ENCODE measurements at regions not wholly inside any gene's neighbourhood (a gene's known extent, or its start where the extent isn't known, plus 50 kb on each side); places are given as distances from the start of the nearest gene placed in this dataset.

DNA sequence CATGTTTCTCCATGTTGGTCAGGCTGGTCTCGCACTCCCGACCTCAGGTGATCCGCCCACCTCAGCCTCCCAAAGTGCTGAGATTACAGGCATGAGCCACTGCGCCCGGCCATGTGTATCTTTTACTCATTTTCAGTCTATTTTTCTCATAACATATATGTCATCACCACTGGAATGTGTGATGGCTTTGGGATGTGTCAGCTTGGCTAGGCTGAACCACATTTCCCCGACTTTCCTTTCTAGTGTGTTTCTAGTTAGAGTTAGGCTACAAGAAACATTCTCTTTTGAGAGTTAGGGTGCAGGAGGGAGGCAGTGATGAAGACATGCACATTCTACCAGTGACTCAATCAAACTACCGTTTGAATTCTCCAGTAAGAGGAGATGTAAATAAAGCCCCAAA is 444.9 kb upstream of the THBS1 start:
- DNase-seq (ENCODE audit: insufficient read length, low spot score): no peak
- FAIRE-seq: no peak
- TF ChIP-seq POU2F2 (IDR thresholded peaks at IDR 0.05; ENCODE audit: low read depth, low read length): no peak
- TF ChIP-seq SPI1 (IDR thresholded peaks at IDR 0.05; ENCODE audit: low read depth, low read length): no peak

DNA sequence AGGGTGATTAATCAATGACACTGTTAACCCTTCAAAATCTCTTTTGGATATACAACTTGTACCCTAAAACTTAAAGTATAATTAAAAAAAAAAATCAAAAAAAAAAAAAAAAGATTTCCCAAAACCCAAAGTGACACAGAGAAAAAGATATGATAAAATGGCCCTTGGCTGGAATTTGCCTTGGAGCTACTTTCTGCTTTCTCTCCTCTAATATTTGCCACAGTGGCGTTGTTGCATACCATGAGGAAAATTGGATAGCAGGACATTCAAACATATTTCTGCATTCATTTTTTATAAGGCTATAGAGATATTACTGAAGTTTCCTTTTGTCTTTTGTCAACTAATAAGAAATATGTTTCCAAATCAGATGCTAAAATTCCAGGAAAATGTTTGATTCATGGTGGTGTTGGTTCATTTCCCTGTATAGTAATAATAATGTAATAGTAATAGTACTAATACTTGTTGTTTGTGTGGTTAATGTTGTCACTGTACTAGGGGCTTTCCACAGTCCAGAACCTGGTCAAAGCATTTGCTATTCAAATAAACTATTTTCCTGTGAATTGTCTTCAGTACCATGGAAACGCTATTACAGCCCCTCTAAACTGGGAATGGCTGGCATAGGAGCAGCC is 441.3 kb upstream of the THBS1 start:
- FAIRE-seq: no peak
- TF ChIP-seq POLR2AphosphoS5 (IDR thresholded peaks at IDR 0.05; ENCODE audit: low read depth, low read length): no peak
- TF ChIP-seq TAF1 (IDR thresholded peaks at IDR 0.05; ENCODE audit: low read depth, low read length): no peak
- TF ChIP-seq PAX5 (IDR thresholded peaks at IDR 0.05; ENCODE audit: insufficient read depth, low read length, severe bottlenecking): no peak
- TF ChIP-seq POLR2A (IDR thresholded peaks at IDR 0.05; ENCODE audit: low read depth, low read length): no peak
- TF ChIP-seq SPI1 (IDR thresholded peaks at IDR 0.05; ENCODE audit: low read depth, low read length): no peak
- no peak for TF ChIP-seq POU2F2 (IDR thresholded peaks at IDR 0.05; ENCODE audit: low read depth, low read length)
- no peak for DNase-seq (ENCODE audit: insufficient read length, low spot score)

DNA sequence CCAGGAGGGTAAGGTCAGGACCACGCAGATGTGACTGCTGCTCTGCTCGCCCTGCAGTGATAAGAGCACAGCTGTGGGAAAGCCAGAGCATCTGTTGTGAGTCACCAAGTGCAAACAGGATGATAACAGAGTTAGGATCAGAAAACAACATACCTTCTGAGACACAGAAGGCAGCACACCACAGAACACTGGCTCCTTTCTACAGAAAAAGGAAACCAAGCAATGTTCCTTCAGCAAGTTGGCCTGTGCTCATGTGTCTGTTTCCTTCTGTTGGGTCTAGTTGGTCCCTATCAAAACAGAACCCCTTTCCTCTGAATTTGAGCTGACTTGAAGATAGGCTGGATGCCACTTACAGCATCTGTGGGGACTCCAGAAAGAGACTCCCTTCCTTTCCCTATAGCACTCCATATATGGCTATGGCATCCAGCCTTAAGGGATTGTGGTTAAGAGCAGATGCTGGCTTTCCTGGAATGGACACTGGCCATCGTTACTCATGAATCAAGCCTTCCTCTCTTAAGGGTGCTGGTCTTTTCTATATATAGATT is 440.7 kb upstream of the THBS1 start:
- no peak for DNase-seq (ENCODE audit: insufficient read length, low spot score)
- TF ChIP-seq TAF1 (IDR thresholded peaks at IDR 0.05; ENCODE audit: low read depth, low read length): no peak
- TF ChIP-seq POLR2A (IDR thresholded peaks at IDR 0.05; ENCODE audit: low read depth, low read length): no peak
- TF ChIP-seq SPI1 (IDR thresholded peaks at IDR 0.05; ENCODE audit: low read depth, low read length): no peak
- TF ChIP-seq PAX5 (IDR thresholded peaks at IDR 0.05; ENCODE audit: insufficient read depth, low read length, severe bottlenecking): no peak
- no peak for TF ChIP-seq POU2F2 (IDR thresholded peaks at IDR 0.05; ENCODE audit: low read depth, low read length)
- TF ChIP-seq POLR2AphosphoS5 (IDR thresholded peaks at IDR 0.05; ENCODE audit: low read depth, low read length): no peak
- FAIRE-seq: no peak

DNA sequence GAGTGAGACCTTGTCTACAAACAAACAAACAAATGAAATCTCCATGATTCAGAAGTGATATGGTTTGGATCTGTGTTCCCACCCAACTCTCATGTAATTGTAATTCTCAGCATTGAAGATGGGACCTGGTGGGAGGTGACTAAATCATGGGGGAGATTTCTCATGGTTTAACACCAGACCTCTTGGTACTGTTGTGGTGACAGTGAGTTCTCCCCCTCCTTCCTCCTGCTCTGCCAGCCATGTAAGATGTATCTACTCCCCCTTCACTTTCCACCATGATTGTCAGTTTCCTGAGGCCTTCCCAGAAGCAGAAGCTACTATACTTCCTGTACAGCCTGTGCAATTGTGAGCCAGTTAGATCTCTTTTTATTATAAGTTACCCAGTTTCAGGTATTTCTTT is 438.4 kb upstream of the THBS1 start:
- DNase-seq (ENCODE audit: insufficient read length, low spot score) (no peak), FAIRE-seq (no peak)
- TF ChIP-seq POLR2AphosphoS5 (IDR thresholded peaks at IDR 0.05; ENCODE audit: low read depth, low read length) (no peak), SPI1 (IDR thresholded peaks at IDR 0.05; ENCODE audit: low read depth, low read length) (no peak), PAX5 (IDR thresholded peaks at IDR 0.05; ENCODE audit: insufficient read depth, low read length, severe bottlenecking) (no peak), POLR2A (IDR thresholded peaks at IDR 0.05; ENCODE audit: low read depth, low read length) (no peak), POU2F2 (IDR thresholded peaks at IDR 0.05; ENCODE audit: low read depth, low read length) (no peak), TAF1 (IDR thresholded peaks at IDR 0.05; ENCODE audit: low read depth, low read length) (no peak)

DNA sequence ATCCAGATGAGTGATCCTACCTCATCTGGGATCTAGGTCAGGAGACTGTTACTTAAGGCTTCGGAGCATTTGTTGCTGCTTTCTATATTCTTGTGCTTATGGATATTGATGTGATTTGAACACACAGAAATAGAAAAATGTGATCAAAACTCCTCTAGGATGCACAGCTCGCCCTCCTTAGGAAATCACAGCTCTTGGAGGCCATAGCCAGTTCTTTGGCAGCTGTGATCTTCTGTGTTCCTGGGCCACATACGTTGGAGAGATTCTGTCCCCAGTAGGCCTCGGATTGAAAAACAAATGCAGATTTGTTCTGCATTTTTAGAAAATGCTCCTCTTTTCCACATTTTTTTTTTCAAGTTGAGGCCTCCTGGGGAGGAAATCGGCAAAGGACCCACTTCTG is 437.4 kb upstream of the THBS1 start:
- TF ChIP-seq SPI1 (IDR thresholded peaks at IDR 0.05; ENCODE audit: low read depth, low read length) (no peak), PAX5 (IDR thresholded peaks at IDR 0.05; ENCODE audit: insufficient read depth, low read length, severe bottlenecking) (no peak), POLR2AphosphoS5 (IDR thresholded peaks at IDR 0.05; ENCODE audit: low read depth, low read length) (no peak), POU2F2 (IDR thresholded peaks at IDR 0.05; ENCODE audit: low read depth, low read length) (no peak), POLR2A (IDR thresholded peaks at IDR 0.05; ENCODE audit: low read depth, low read length) (no peak), TAF1 (IDR thresholded peaks at IDR 0.05; ENCODE audit: low read depth, low read length) (no peak)
- no peak for FAIRE-seq
- DNase-seq (ENCODE audit: insufficient read length, low spot score): no peak

DNA sequence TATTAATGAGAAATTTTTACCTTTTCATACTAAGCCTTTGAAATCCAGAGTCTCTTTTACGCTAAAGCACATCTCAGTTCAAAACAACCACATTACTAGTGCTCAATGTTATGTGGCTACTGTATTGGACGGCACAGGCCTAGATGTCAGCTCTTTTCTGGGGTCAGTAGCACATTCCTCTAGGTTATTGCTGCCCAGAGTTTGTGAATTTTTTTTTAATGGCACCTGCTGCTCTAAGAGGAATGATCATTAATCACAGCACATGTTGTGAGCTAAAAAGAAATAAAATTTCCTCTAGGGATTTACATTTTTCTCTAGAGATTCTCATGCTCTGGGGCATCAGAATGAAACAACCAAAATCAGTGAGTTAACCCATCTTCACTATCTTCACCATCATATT is 436.8 kb upstream of the THBS1 start:
- no peak for TF ChIP-seq PAX5 (IDR thresholded peaks at IDR 0.05; ENCODE audit: insufficient read depth, low read length, severe bottlenecking)
- no peak for TF ChIP-seq POLR2AphosphoS5 (IDR thresholded peaks at IDR 0.05; ENCODE audit: low read depth, low read length)
- FAIRE-seq (no peak), DNase-seq (ENCODE audit: insufficient read length, low spot score) (no peak)

DNA sequence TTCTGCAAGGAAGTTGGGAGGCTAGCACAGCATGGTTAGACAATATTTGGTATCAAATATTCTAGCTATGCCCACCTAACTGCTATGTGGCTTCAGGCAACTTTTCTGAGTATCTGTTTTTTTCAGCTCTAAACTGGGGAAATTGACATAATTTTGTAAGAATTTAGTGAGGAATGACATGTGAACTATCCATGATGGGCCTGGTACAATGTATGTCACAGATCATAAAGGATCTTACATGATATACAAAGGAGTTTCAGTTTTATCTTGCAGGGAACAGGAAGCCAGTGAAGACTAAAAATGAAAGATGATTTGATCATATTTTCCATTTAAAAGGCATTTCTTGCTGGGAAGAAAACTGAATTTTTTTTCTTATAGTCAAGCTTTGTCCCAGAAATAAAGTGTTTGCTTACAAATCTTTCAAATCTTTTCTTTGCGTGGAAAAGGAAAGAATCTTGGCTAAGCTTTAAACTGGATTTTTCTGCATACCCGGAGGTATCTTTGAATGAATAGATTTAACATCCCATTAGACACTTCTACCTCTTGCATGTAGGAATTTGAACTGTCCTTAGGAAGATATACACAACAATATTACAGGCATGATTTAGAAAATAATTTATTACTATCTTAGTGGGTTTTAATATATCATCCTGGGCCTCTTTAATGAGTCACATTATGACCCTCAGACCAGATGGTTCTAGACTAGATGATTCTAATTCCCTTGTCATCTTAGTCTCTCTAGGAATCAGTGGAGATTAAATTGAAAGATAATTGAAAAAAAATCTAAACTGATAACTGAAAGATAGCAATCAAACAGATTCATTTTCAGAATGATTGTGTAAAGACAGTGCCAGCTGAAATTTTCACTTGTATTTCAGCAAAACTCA is 436.0 kb upstream of the THBS1 start:
- no peak for DNase-seq (ENCODE audit: insufficient read length, low spot score)
- FAIRE-seq: no peak
- TF ChIP-seq TAF1 (IDR thresholded peaks at IDR 0.05; ENCODE audit: low read depth, low read length): no peak
- TF ChIP-seq POLR2A (IDR thresholded peaks at IDR 0.05; ENCODE audit: low read depth, low read length): no peak
- no peak for TF ChIP-seq SPI1 (IDR thresholded peaks at IDR 0.05; ENCODE audit: low read depth, low read length)
- no peak for TF ChIP-seq POU2F2 (IDR thresholded peaks at IDR 0.05; ENCODE audit: low read depth, low read length)
- TF ChIP-seq PAX5 (IDR thresholded peaks at IDR 0.05; ENCODE audit: insufficient read depth, low read length, severe bottlenecking): no peak
- no peak for TF ChIP-seq POLR2AphosphoS5 (IDR thresholded peaks at IDR 0.05; ENCODE audit: low read depth, low read length)

DNA sequence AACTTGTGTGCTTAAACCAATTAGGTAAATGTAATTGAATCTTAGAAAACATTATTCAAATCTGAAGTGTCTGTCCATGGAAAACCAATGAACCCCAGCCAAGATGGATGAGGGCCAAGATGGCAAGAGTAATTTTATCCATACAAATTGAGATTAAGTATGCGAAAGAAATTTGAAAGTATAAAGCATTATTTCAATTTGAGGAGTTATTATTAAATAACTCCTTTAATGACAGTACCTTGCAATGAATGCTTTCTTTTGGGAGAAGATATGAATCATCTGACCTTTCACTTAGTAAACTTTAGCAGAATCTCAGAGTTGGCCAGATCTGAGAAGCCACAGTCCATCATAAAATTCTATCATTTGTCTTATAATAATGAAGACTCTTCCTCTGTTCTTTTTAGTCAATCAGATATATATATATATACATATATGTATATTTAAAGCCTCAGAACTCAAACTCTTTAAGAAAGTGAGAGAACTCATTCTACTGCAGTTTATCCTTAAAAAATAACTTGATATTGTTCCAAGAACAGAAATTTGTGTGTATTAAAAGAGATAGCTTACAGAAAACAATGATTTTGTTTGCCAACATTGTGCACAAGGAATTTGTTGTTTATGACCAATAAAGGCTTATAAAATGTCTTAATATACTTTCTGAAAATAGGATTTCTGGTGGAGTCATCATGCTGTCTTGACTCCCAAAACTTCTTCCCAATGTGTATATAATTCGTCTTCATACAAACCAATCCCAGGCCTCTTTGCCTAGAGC is 434.8 kb upstream of the THBS1 start:
- no peak for DNase-seq (ENCODE audit: insufficient read length, low spot score)
- TF ChIP-seq PAX5 (IDR thresholded peaks at IDR 0.05; ENCODE audit: insufficient read depth, low read length, severe bottlenecking) (no peak), POLR2AphosphoS5 (IDR thresholded peaks at IDR 0.05; ENCODE audit: low read depth, low read length) (no peak), POLR2A (IDR thresholded peaks at IDR 0.05; ENCODE audit: low read depth, low read length) (no peak), POU2F2 (IDR thresholded peaks at IDR 0.05; ENCODE audit: low read depth, low read length) (no peak), SPI1 (IDR thresholded peaks at IDR 0.05; ENCODE audit: low read depth, low read length) (no peak), TAF1 (IDR thresholded peaks at IDR 0.05; ENCODE audit: low read depth, low read length) (no peak)
- no peak for FAIRE-seq

DNA sequence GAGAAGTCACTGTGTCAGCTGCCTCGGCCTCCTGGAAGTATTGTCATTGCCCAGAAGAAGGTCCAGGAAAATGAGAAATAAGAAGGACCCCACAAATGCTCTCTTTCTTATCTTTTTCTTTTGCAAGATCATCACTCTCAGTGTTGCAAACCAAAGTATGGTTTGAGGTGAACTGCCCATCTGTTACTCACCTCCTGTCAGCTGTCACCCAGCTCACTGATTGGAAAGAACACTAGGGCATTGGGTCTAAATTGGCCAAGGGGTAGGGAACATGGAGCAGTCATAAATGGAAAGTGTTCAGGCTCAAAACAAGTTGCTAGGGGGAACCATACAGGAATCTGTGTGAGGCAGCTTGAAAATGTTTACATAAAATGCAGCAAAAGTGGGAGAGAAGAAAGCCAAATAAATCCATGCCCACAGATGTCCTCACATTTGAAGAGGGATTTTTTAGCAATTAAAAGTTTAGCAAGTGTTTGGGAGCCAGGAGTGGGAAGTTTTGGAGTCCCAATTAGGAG is 431.2 kb upstream of the THBS1 start:
- FAIRE-seq: no peak

More for the DNA sequence above, 431.2 kb upstream of the THBS1 start:
- no peak for DNase-seq (ENCODE audit: insufficient read length, low spot score)
- no peak for TF ChIP-seq TAF1 (IDR thresholded peaks at IDR 0.05; ENCODE audit: low read depth, low read length)
- TF ChIP-seq POLR2AphosphoS5 (IDR thresholded peaks at IDR 0.05; ENCODE audit: low read depth, low read length): no peak
